OCI-LY3 (cell line): ENCODE measurements at regions not wholly inside any gene's neighbourhood (a gene's known extent, or its start where the extent isn't known, plus 50 kb on each side); places are given as distances from the start of the nearest gene placed in this dataset.

Source experiments
- CTCF ChIP-seq: fragments of 200-600, 300-600 bp; sonication (generic); IDR thresholded peaks from 2 replicates; pipeline ENCODE4 v1.5.1; 2014; ENCODE audit warnings: antibody characterized with exemption, low read length, low read depth
- EZH2phosphoT487 ChIP-seq: fragments of 200-600 bp; shearing (Covaris generic); IDR thresholded peaks from 2 replicates; pipeline ENCODE4 v1.6.1; 2018; ENCODE audit warnings: antibody characterized with exemption, mixed run types, low read depth

- no peak for TF ChIP-seq CTCF
- no peak for TF ChIP-seq EZH2phosphoT487
Observed at GRCh38 chr7:79507131-79507530, 53.7 kb upstream of the MAGI2 start.
